Endothelial cell (in vitro differentiated cells): ENCODE measurements at regions not wholly inside any gene's neighbourhood (a gene's known extent, or its start where the extent isn't known, plus 50 kb on each side); places are given as distances from the start of the nearest gene placed in this dataset.

Experiments used
- DNase-seq: peaks from one replicate; pipeline ENCODE4 v3.0.0; 2021; ENCODE audit warnings: low spot score
- H3K27ac Mint-ChIP-seq: one replicate; pipeline ENCODE4 v1.8.0; 2021; ENCODE audit warnings: mixed read lengths, inconsistent platforms; ENCODE audit not compliant: unreplicated experiment
- H3K27me3 Mint-ChIP-seq: one replicate; pipeline ENCODE4 v1.8.0; 2021; ENCODE audit warnings: mild to moderate bottlenecking, moderate library complexity, mixed read lengths, inconsistent platforms; ENCODE audit not compliant: unreplicated experiment
- H3K36me3 Mint-ChIP-seq: one replicate; pipeline ENCODE4 v1.8.0; 2021; ENCODE audit warnings: mild to moderate bottlenecking, low read depth, mixed read lengths, inconsistent platforms; ENCODE audit not compliant: unreplicated experiment
- H3K4me1 Mint-ChIP-seq: one replicate; pipeline ENCODE4 v1.8.0; 2021; ENCODE audit warnings: mild to moderate bottlenecking, mixed read lengths, inconsistent platforms; ENCODE audit not compliant: unreplicated experiment
- H3K4me3 Mint-ChIP-seq: one replicate; pipeline ENCODE4 v1.8.0; 2021; ENCODE audit warnings: mild to moderate bottlenecking, mixed read lengths, inconsistent platforms; ENCODE audit not compliant: unreplicated experiment
- H3K9me3 Mint-ChIP-seq: one replicate; pipeline ENCODE4 v1.8.0; 2021; ENCODE audit warnings: mixed read lengths, inconsistent platforms; ENCODE audit not compliant: unreplicated experiment
- TF ChIP-seq, protein P1 (sequence below): fragments of 200-600 bp; sonication (generic); IDR thresholded peaks from one replicate; pipeline ENCODE4 v1.5.0; 2021; ENCODE audit warnings: antibody characterized with exemption; ENCODE audit not compliant: unreplicated experiment

DNA sequence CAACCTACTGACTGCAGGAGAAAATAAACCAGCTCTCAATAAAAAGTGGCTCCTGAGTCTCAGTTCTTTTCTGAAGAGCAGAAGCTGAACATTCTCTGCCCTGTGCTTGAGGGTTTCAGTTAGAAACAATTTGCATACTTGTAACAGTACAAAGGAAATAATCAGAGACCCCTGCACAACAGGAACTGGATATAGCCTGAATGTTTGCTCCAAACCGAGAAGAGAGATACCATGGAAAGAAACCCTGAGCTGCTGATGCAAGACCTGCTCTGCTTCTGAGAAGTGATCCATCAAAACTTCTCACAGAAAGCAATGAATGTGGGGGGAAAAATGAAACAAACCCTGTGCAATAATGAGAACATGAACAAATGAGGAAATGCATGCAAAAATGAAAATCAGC lies 592.9 kb downstream of the SEMA5A start:
- no peak overlapping the region for H3K4me3 Mint-ChIP-seq
- TF ChIP-seq, protein P1, sequence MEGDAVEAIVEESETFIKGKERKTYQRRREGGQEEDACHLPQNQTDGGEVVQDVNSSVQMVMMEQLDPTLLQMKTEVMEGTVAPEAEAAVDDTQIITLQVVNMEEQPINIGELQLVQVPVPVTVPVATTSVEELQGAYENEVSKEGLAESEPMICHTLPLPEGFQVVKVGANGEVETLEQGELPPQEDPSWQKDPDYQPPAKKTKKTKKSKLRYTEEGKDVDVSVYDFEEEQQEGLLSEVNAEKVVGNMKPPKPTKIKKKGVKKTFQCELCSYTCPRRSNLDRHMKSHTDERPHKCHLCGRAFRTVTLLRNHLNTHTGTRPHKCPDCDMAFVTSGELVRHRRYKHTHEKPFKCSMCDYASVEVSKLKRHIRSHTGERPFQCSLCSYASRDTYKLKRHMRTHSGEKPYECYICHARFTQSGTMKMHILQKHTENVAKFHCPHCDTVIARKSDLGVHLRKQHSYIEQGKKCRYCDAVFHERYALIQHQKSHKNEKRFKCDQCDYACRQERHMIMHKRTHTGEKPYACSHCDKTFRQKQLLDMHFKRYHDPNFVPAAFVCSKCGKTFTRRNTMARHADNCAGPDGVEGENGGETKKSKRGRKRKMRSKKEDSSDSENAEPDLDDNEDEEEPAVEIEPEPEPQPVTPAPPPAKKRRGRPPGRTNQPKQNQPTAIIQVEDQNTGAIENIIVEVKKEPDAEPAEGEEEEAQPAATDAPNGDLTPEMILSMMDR = no peak
- H3K4me1 Mint-ChIP-seq = no peaks in the 10 kb centered on the region
- no peaks in the 10 kb centered on the region for H3K27me3 Mint-ChIP-seq
- no peaks in the 10 kb centered on the region for H3K36me3 Mint-ChIP-seq
- no peak for DNase-seq
- H3K27ac Mint-ChIP-seq = no peak overlapping the region
- no peaks in the 10 kb centered on the region for H3K9me3 Mint-ChIP-seq

DNA sequence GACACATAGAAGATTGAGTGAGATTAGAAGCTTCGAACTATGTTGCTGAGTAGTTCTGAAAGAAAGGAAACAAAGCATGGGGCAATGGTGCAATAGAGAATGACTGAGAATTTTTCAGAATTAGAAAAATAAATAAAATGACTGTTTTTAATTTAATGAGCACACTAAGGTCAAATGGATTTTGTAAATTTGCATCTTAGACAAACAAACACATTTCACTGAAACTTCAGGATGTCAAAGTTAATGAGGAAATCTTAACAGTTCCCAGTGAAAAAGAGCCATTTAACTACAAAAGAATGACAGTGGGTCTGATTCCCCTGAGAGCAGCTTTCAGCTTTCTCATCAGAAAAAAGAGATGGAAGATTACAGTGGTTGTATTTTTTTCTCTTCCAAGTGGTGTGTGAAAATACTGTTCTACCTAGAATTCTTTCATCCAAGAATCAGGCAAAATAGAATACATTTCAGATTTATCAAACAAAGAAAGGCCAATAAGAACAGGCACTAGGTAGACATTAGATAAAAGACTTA lies 591.9 kb downstream of the SEMA5A start:
- H3K27ac Mint-ChIP-seq = no peak overlapping the region

DNA sequence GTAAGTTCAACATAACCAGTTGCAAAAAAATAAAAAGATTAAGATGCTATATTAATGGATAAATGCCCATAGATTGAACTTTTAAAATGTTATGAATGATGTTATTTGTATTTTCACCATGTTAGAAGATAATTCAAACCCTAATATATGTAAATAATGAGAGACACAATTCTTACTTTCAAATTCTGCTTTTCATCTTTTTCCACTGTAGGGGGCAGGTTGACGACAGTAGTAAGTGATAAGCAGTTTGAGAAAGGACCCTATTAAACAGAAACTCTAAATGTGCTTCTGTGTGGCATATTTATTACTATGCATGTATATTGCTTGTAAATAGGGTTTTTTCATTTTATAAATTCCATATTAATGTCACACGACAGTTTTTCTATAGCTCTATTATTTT lies 591.1 kb downstream of the SEMA5A start:
- no peak overlapping the region for H3K27ac Mint-ChIP-seq
- H3K9me3 Mint-ChIP-seq = no peaks in the 10 kb centered on the region

More for the DNA sequence above, 591.9 kb downstream of the SEMA5A start:
- no peaks in the 10 kb centered on the region for H3K36me3 Mint-ChIP-seq
- H3K27me3 Mint-ChIP-seq = no peaks in the 10 kb centered on the region
- TF ChIP-seq, protein P1 = no peak
- no peak for DNase-seq
- H3K4me3 Mint-ChIP-seq = no peak overlapping the region
- no peaks in the 10 kb centered on the region for H3K9me3 Mint-ChIP-seq
- H3K4me1 Mint-ChIP-seq = no peaks in the 10 kb centered on the region

DNA sequence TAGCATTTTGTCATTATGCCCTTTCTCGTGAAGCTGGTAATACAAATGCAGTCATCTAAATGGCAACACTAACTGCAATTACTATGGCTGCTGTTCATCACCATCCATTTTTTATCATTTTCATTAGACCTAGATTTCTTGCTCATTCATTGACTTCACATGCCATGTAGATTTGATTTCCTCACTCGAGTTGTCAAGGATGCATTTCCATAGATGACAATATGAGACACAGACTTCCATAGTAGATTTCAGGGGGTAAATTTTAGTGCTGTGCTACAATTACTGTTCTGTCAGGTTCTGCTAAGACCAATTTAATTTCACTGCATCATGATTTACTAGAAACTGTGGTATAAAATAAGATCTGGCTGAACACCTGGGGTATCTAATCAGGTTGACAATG lies 589.2 kb downstream of the SEMA5A start:
- H3K36me3 Mint-ChIP-seq = no peaks in the 10 kb centered on the region
- no peak overlapping the region for H3K4me3 Mint-ChIP-seq
- H3K9me3 Mint-ChIP-seq = no peaks in the 10 kb centered on the region
- TF ChIP-seq, protein P1 = no peak
- no peak for DNase-seq
- H3K27me3 Mint-ChIP-seq = no peaks in the 10 kb centered on the region
- no peak overlapping the region for H3K27ac Mint-ChIP-seq
- no peaks in the 10 kb centered on the region for H3K4me1 Mint-ChIP-seq

More for the DNA sequence above, 591.1 kb downstream of the SEMA5A start:
- TF ChIP-seq, protein P1 = no peak
- H3K4me1 Mint-ChIP-seq = no peaks in the 10 kb centered on the region
- H3K36me3 Mint-ChIP-seq = no peaks in the 10 kb centered on the region
- H3K4me3 Mint-ChIP-seq = no peak overlapping the region
- DNase-seq = no peak
- no peaks in the 10 kb centered on the region for H3K27me3 Mint-ChIP-seq

DNA sequence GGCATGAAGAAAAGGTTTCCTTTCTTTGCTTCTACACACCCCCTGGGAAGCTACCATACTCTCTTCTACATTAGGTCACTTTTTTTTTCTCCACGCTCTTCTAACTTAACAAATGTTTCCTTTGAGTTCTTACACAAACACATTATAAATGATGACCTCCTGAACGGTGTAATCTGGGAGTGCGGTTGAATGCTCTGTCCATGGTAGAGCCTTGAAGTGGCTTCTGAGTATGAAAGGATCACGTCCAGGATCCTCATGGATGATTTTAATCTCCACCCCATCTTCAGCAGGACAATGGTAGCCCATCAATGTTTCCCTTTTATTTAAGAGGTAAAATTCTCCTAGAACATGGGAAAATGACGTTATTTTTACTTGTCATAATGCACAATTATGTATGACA lies 587.3 kb downstream of the SEMA5A start:
- no peaks in the 10 kb centered on the region for H3K9me3 Mint-ChIP-seq
- no peaks in the 10 kb centered on the region for H3K4me1 Mint-ChIP-seq
- no peaks in the 10 kb centered on the region for H3K36me3 Mint-ChIP-seq
- no peak overlapping the region for H3K4me3 Mint-ChIP-seq
- TF ChIP-seq, protein P1 = no peak
- H3K27ac Mint-ChIP-seq = no peak overlapping the region
- no peaks in the 10 kb centered on the region for H3K27me3 Mint-ChIP-seq
- no peak for DNase-seq
